HEK293 (cell line): ENCODE measurements at regions not wholly inside any gene's neighbourhood (a gene's known extent, or its start where the extent isn't known, plus 50 kb on each side); places are given as distances from the start of the nearest gene placed in this dataset.
"Not testable (repeated sequence)": the region's sequence is repeated elsewhere in the genome, so short reads cannot be mapped to it uniquely, and the experiment has no call there.

ENCODE experiments used
- KLF16 ChIP-seq: fragments of 450-650 bp; formaldehyde crosslinking; IDR thresholded peaks from 2 replicates; pipeline ENCODE4 v1.5.1; 2017; ENCODE audit warnings: missing biosample characterization, missing genetic modification characterization
- TRIM28 ChIP-seq: IDR thresholded peaks from 2 replicates; pipeline ENCODE4 v1.6.1; 2011; ENCODE audit warnings: low read length, control low read depth, borderline replicate concordance
- ZNF146 ChIP-seq: fragments of 450-650 bp; formaldehyde crosslinking; IDR thresholded peaks from 2 replicates; pipeline ENCODE4 v1.5.1; 2016; ENCODE audit warnings: missing biosample characterization, missing genetic modification characterization
- ZNF274 ChIP-seq, 2 experiments: fragments of 200-500 bp in 1 of 2; fragments of 450-650 bp in 1 of 2; sonication (Bioruptor generic) in 1 of 2; formaldehyde crosslinking in 1 of 2; IDR thresholded peaks; 2 replicates each; pipeline versions ENCODE4 v1.5.1 to v1.6.1; 2014 to 2016; ENCODE audit warnings: borderline replicate concordance in 1 of 2, inconsistent platforms in 1 of 2, low read length in 1 of 2, missing biosample characterization in 1 of 2, missing genetic modification characterization in 1 of 2
- ZNF488 ChIP-seq: fragments of 450-650 bp; formaldehyde crosslinking; IDR thresholded peaks from 2 replicates; pipeline ENCODE4 v1.5.1; 2016; ENCODE audit warnings: missing biosample characterization, missing genetic modification characterization
- ZNF501 ChIP-seq: fragments of 450-650 bp; formaldehyde crosslinking; IDR thresholded peaks from 2 replicates; pipeline ENCODE4 v1.5.1; 2016; ENCODE audit warnings: missing biosample characterization, missing genetic modification characterization
- TF ChIP-seq, protein P1 (sequence below): fragments of 450-650 bp; formaldehyde crosslinking; IDR thresholded peaks from 2 replicates; pipeline ENCODE4 v1.5.1; 2016; ENCODE audit warnings: missing biosample characterization, missing genetic modification characterization
- TF ChIP-seq, protein P2 (sequence below): fragments of 450-650 bp; formaldehyde crosslinking; IDR thresholded peaks from 2 replicates; pipeline ENCODE4 v1.5.1; 2016; ENCODE audit warnings: missing biosample characterization, missing genetic modification characterization
- TF ChIP-seq, protein P3 (sequence below): fragments of 450-650 bp; formaldehyde crosslinking; IDR thresholded peaks from 2 replicates; pipeline ENCODE4; 2016; ENCODE audit warnings: missing biosample characterization, missing genetic modification characterization

GRCh38 chr5:118462276-118462675, 526.1 kb downstream of the DTWD2 start:
- TF ChIP-seq ZNF501 (tag by site-specific recombination); ZNF274 (IDR thresholded peaks at IDR 0.05; ENCODE audit: low read length); ZNF274 (tag by site-specific recombination; IDR thresholded peaks at IDR 0.05; ENCODE audit: borderline replicate concordance); ZNF146; TRIM28; ZNF488 (tag by site-specific recombination); KLF16: not testable (repeated sequence)
- TF ChIP-seq, protein P1, sequence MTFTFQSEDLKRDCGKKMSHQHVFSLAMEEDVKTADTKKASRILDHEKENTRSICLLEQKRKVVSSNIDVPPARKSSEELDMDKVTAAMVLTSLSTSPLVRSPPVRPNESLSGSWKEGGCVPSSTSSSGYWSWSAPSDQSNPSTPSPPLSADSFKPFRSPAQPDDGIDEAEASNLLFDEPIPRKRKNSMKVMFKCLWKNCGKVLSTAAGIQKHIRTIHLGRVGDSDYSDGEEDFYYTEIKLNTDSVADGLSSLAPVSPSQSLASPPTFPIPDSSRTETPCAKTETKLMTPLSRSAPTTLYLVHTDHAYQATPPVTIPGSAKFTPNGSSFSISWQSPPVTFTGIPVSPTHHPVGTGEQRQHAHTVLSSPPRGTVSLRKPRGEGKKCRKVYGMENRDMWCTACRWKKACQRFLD: not testable (repeated sequence)
- TF ChIP-seq, protein P2, sequence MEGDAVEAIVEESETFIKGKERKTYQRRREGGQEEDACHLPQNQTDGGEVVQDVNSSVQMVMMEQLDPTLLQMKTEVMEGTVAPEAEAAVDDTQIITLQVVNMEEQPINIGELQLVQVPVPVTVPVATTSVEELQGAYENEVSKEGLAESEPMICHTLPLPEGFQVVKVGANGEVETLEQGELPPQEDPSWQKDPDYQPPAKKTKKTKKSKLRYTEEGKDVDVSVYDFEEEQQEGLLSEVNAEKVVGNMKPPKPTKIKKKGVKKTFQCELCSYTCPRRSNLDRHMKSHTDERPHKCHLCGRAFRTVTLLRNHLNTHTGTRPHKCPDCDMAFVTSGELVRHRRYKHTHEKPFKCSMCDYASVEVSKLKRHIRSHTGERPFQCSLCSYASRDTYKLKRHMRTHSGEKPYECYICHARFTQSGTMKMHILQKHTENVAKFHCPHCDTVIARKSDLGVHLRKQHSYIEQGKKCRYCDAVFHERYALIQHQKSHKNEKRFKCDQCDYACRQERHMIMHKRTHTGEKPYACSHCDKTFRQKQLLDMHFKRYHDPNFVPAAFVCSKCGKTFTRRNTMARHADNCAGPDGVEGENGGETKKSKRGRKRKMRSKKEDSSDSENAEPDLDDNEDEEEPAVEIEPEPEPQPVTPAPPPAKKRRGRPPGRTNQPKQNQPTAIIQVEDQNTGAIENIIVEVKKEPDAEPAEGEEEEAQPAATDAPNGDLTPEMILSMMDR: not testable (repeated sequence)
- TF ChIP-seq, protein P3, sequence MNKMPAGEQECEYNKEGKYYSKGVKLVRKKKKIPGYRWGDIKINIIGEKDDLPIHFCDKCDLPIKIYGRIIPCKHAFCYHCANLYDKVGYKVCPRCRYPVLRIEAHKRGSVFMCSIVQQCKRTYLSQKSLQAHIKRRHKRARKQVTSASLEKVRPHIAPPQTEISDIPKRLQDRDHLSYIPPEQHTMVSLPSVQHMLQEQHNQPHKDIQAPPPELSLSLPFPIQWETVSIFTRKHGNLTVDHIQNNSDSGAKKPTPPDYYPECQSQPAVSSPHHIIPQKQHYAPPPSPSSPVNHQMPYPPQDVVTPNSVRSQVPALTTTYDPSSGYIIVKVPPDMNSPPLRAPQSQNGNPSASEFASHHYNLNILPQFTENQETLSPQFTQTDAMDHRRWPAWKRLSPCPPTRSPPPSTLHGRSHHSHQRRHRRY: not testable (repeated sequence)
